GM06990 (cell line): ENCODE measurements at regions not wholly inside any gene's neighbourhood (a gene's known extent, or its start where the extent isn't known, plus 50 kb on each side); places are given as distances from the start of the nearest gene placed in this dataset.

ENCODE experiments used
- DNase-seq: peaks from one replicate; pipeline ENCODE4 v3.0.0-alpha.2; 2011; ENCODE audit not compliant: insufficient read length; ENCODE audit errors: extremely low read depth
- H3K27me3 ChIP-seq: replicated peaks from 2 replicates; pipeline ENCODE4 v1.6.0; 2011; ENCODE audit warnings: low read length; ENCODE audit not compliant: control insufficient read depth, insufficient read depth
- H3K36me3 ChIP-seq: 2 replicates; pipeline ENCODE4 v1.5.1; 2011; ENCODE audit warnings: low read length; ENCODE audit not compliant: control insufficient read depth, insufficient read depth
- H3K4me3 ChIP-seq: replicated peaks from 2 replicates; pipeline ENCODE4 v1.5.1; 2011; ENCODE audit warnings: low read depth, mild to moderate bottlenecking, control low read depth, low read length
- TF ChIP-seq, protein P1 (sequence below): IDR thresholded peaks from 2 replicates; pipeline ENCODE4 v1.5.1; 2011; ENCODE audit warnings: low read length, control low read depth, mild to moderate bottlenecking, inconsistent platforms; ENCODE audit not compliant: insufficient read depth, poor library complexity, severe bottlenecking

DNA sequence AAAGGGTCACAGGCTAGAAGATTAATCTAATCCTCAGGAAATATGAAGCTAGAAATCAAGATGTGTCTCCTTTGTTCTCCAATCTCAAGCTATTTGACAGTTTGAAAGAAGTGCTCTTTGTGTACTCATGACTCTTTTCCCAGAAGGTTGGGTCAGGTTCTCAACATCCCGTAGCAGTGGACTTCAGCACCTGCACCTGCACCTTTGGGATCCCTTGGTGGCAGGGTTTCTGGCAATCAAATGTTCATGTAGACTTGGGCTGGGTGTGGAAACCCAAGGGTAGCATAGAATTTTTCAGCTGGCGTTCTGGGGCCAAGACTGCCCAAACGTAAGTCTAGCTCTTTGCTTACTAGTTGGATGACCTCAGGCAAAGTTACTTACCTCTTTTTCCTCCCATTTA, 134.4 kb downstream of the ADRA2A start:
- TF ChIP-seq, protein P1, sequence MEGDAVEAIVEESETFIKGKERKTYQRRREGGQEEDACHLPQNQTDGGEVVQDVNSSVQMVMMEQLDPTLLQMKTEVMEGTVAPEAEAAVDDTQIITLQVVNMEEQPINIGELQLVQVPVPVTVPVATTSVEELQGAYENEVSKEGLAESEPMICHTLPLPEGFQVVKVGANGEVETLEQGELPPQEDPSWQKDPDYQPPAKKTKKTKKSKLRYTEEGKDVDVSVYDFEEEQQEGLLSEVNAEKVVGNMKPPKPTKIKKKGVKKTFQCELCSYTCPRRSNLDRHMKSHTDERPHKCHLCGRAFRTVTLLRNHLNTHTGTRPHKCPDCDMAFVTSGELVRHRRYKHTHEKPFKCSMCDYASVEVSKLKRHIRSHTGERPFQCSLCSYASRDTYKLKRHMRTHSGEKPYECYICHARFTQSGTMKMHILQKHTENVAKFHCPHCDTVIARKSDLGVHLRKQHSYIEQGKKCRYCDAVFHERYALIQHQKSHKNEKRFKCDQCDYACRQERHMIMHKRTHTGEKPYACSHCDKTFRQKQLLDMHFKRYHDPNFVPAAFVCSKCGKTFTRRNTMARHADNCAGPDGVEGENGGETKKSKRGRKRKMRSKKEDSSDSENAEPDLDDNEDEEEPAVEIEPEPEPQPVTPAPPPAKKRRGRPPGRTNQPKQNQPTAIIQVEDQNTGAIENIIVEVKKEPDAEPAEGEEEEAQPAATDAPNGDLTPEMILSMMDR, result no peak
- no peaks in the 10 kb centered on the region for H3K36me3 ChIP-seq
- no peak overlapping the region for H3K4me3 ChIP-seq
- no peaks in the 10 kb centered on the region for H3K27me3 ChIP-seq
- no peak for DNase-seq

GRCh38 chr10:111211706-111212105, 134.9 kb downstream of the ADRA2A start:
- DNase-seq, result no peak
- Histone ChIP-seq H3K4me3 (no peak overlapping the region), H3K27me3 (no peaks in the 10 kb centered on the region), H3K36me3 (no peaks in the 10 kb centered on the region)
- TF ChIP-seq, protein P1, result no peak

DNA sequence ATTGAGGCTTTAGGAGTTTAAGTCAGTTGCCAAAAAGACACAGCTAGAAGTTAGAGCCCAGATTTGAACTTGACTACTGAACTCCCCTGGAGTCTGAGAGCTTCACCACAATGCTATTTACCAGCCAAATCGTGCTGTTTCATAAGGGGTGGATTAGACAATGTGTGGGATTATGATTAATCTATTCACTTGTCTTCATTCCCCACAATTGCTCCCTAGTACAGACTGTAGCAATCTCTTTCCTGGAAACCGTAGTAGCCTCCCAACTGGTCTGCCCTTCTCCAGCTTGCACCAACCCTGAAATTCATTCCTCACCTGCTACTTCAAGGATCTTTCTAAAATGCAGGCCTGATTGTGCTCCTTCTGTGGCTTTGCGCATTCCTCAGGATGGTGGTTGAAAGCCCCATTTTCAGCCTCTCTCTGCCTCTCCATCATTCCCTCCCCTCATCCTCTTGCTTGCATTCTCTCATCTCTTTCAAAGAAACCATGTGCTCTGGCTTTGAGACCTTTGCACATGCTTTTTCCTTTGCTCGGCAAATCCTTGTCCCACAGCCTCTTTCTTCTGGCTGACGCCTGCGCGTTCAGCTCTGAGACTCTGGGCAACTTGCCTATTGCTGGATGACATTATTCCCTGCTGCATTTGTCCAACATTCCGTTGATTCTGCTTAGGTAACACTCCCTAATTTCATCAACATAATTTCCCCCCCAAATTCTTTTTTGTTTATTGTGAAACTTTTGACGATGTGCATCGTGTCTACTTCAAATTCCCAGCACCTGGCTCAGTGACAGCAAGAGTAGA, 145.1 kb downstream of the ADRA2A start:
- DNase-seq, result no peak

DNA sequence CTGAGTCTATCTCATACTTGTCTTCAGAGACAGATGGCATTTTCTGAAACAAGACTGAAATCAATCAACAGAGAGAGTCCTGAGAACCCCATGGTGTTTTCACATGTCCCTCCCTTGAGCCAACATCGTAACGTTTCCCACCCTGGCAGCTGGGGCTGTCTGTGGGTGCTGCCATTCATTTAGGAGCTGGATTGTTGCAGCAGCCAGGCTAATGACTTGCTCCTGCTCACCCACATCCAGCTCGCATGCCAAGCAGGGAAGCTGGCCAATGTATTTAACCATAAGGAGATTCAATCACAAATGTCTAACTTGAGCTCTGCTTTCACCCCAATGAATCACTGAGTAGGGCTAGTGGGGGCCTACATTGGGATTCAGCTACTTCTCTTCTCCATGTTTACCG, 146.1 kb downstream of the ADRA2A start:
- TF ChIP-seq, protein P1, result no peak
- no peak for DNase-seq
- Histone ChIP-seq H3K4me3 (no peak overlapping the region), H3K36me3 (no peaks in the 10 kb centered on the region), H3K27me3 (peaks cover 2% of the 10 kb centered on the region; the same call in 1 of the 2 replicates)

More for the DNA sequence above, 145.1 kb downstream of the ADRA2A start:
- Histone ChIP-seq H3K27me3 (peaks cover 2% of the 10 kb centered on the region; the same call in 1 of the 2 replicates), H3K36me3 (no peaks in the 10 kb centered on the region), H3K4me3 (no peak overlapping the region)
- TF ChIP-seq, protein P1, result no peak

DNA sequence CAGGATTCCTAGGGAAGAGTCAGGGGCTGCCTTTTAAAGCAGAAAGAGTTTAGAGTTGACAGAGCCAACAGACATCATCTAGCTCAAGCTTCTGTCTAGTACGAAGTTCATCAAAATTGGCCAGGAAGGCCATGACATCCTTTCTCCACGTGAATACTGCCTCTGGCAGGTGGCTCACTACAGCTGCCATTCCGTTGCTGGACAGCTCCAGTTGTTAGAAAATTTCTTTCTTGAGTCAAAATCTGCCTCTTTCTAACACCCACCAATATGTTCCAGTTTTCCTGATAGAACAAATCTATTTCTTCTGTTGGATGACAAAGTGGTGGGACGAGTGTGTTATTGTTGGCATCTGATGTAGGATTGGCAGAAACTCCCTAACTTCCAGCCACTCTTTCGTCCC, 154.9 kb downstream of the ADRA2A start:
- DNase-seq, result no peak
- no peaks in the 10 kb centered on the region for H3K36me3 ChIP-seq

More for the DNA sequence above, 154.9 kb downstream of the ADRA2A start:
- H3K4me3 ChIP-seq, result no peak overlapping the region
- no peaks in the 10 kb centered on the region for H3K27me3 ChIP-seq
- TF ChIP-seq, protein P1, result no peak
